ENCODE measurements at regions not wholly inside any gene's neighbourhood (a gene's known extent, or its start where the extent isn't known, plus 50 kb on each side); places are given as distances from the start of the nearest gene placed in this dataset.

DNA sequence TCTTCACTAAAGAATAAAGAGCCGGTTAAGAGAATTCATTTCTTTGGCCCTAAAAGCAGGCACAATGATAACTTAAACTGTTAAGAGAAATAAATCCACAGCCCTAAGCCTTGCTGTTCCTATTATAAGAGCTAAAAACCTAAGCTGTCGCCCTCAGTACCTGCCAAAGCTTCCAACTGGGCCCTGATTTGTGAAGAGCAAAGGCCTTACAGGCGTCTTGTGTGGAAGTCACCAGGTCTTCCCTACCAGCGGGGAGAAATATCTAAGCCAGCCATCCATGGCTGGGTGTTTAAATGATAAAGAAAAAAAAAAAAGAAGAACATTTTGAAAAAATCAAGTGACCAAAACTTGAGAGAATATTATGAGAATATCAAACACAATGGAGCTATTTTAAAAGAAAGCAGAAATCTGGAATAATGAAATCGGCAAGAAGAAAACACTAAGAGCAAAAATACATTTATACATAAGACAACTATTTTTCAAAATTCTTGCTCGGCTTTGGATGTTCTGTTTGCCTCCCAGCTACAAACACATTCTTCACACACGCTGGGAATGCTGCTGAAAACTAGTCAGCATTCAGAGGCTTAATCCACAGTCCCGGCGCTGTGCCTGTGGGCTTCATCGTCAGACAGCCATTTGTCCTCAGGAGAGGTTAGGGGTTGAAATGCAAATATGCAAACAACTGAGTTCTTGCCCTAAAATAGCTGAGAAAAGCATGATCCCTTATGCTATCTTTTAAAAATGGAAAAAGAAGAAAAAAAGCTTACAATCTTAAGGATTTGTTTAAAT, 89.8 kb upstream of the LSM14A start:
- TF ChIP-seq EGR1 (IDR thresholded peaks at IDR 0.05) = no peak
- no peak for TF ChIP-seq CEBPB (IDR thresholded peaks at IDR 0.05)
- TF ChIP-seq, protein P1, sequence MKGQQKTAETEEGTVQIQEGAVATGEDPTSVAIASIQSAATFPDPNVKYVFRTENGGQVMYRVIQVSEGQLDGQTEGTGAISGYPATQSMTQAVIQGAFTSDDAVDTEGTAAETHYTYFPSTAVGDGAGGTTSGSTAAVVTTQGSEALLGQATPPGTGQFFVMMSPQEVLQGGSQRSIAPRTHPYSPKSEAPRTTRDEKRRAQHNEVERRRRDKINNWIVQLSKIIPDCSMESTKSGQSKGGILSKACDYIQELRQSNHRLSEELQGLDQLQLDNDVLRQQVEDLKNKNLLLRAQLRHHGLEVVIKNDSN (IDR thresholded peaks at IDR 0.05) = no peak
- TF ChIP-seq TEAD4 (IDR thresholded peaks at IDR 0.05) = no peak
- TF ChIP-seq TCF12 (IDR thresholded peaks at IDR 0.05; ENCODE audit: low read depth) = no peak
- TF ChIP-seq, protein P2, sequence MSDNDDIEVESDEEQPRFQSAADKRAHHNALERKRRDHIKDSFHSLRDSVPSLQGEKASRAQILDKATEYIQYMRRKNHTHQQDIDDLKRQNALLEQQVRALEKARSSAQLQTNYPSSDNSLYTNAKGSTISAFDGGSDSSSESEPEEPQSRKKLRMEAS (IDR thresholded peaks at IDR 0.05) = no peak
- TF ChIP-seq TAF1 (IDR thresholded peaks at IDR 0.05; ENCODE audit: low read depth) = no peak
- no peak for TF ChIP-seq YY1 (IDR thresholded peaks at IDR 0.05; ENCODE audit: low read depth)
- TF ChIP-seq ZBTB7A (IDR thresholded peaks at IDR 0.05; ENCODE audit: low read depth) = no peak
- TF ChIP-seq CREB1 (IDR thresholded peaks at IDR 0.05; ENCODE audit: low read depth) = no peak
- TF ChIP-seq RAD21 (IDR thresholded peaks at IDR 0.05; ENCODE audit: low read depth) = no peak
- no peak for TF ChIP-seq EP300 (IDR thresholded peaks at IDR 0.05; ENCODE audit: borderline replicate concordance)
- TF ChIP-seq, protein P3, sequence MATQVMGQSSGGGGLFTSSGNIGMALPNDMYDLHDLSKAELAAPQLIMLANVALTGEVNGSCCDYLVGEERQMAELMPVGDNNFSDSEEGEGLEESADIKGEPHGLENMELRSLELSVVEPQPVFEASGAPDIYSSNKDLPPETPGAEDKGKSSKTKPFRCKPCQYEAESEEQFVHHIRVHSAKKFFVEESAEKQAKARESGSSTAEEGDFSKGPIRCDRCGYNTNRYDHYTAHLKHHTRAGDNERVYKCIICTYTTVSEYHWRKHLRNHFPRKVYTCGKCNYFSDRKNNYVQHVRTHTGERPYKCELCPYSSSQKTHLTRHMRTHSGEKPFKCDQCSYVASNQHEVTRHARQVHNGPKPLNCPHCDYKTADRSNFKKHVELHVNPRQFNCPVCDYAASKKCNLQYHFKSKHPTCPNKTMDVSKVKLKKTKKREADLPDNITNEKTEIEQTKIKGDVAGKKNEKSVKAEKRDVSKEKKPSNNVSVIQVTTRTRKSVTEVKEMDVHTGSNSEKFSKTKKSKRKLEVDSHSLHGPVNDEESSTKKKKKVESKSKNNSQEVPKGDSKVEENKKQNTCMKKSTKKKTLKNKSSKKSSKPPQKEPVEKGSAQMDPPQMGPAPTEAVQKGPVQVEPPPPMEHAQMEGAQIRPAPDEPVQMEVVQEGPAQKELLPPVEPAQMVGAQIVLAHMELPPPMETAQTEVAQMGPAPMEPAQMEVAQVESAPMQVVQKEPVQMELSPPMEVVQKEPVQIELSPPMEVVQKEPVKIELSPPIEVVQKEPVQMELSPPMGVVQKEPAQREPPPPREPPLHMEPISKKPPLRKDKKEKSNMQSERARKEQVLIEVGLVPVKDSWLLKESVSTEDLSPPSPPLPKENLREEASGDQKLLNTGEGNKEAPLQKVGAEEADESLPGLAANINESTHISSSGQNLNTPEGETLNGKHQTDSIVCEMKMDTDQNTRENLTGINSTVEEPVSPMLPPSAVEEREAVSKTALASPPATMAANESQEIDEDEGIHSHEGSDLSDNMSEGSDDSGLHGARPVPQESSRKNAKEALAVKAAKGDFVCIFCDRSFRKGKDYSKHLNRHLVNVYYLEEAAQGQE (IDR thresholded peaks at IDR 0.05; ENCODE audit: low read depth) = no peak
- no peak for TF ChIP-seq NFIC (IDR thresholded peaks at IDR 0.05)

DNA sequence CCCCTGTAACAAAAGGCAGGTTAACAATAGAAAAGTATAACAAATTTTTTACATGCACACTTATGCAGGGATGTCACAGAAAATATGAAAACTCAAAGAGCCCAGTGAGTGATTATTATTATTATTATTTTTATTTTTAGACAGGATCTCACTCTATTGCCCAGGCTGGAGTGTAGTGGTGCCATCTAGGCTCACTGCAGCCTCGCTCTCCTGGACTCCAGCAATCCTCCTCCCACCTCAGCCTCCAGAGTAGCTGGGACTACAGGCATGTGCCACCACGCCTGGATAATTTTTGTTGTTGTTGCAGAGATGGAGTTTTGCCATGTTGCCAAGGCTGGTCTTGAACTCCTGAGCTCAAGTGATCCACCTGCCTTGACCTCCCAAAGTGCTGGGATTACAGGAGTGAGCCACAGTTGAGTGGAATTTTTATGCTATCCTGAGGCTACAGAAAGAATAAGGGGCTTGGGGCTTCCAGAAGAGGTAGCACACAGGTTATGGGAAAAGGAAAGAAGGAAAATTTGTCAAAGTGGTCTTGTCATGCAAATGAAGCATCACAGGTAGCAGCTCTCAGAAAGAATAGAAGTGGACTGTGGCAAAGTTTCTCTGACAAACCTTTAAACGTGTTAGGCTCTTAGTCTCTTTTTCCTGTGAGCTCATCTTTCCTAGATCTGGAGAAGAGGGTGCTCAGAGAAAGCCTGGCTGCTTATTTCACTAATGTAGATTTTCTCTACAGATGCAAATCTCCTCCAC, 87.7 kb upstream of the LSM14A start:
- TF ChIP-seq CEBPB (IDR thresholded peaks at IDR 0.05) (no peak), EGR1 (IDR thresholded peaks at IDR 0.05) (no peak), YY1 (IDR thresholded peaks at IDR 0.05; ENCODE audit: low read depth) (no peak)

DNA sequence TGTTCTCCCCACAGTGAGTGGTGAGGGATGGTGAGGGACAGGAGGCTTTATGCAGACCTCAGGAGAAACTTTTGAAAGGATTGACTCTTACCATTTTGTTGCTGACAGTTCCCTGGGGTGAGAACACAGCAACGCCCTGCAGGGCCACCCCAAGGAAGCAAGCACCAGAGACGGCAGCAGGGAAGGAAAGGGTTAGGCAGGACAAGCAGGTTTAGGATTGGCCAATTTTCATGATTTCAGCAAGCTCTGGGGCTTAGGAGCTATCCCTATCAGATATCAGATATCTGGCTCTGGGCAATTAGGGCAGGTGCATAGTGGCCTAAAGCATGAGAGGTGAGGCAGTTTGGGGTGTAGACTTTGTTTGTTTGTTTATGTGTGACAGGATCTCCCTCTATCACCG, 87.0 kb upstream of the LSM14A start:
- no peak for TF ChIP-seq TAF1 (IDR thresholded peaks at IDR 0.05; ENCODE audit: low read depth)
- no peak for TF ChIP-seq TEAD4 (IDR thresholded peaks at IDR 0.05)
- no peak for TF ChIP-seq FOXM1 (IDR thresholded peaks at IDR 0.05; ENCODE audit: borderline replicate concordance, low read depth)
- TF ChIP-seq EP300 (IDR thresholded peaks at IDR 0.05; ENCODE audit: borderline replicate concordance) = no peak
- TF ChIP-seq EGR1 (IDR thresholded peaks at IDR 0.05) = no peak
- TF ChIP-seq ZBTB7A (IDR thresholded peaks at IDR 0.05; ENCODE audit: low read depth) = no peak
- TF ChIP-seq, protein P3 (IDR thresholded peaks at IDR 0.05; ENCODE audit: low read depth) = no peak
- no peak for TF ChIP-seq CEBPB (IDR thresholded peaks at IDR 0.05)
- TF ChIP-seq TCF12 (IDR thresholded peaks at IDR 0.05; ENCODE audit: low read depth) = no peak
- TF ChIP-seq RAD21 (IDR thresholded peaks at IDR 0.05; ENCODE audit: low read depth) = no peak
- TF ChIP-seq YY1 (IDR thresholded peaks at IDR 0.05; ENCODE audit: low read depth) = no peak
- TF ChIP-seq, protein P2 (IDR thresholded peaks at IDR 0.05) = no peak
- TF ChIP-seq, protein P1 (IDR thresholded peaks at IDR 0.05) = no peak
- TF ChIP-seq CREB1 (IDR thresholded peaks at IDR 0.05; ENCODE audit: low read depth) = no peak
- no peak for TF ChIP-seq NFIC (IDR thresholded peaks at IDR 0.05)

DNA sequence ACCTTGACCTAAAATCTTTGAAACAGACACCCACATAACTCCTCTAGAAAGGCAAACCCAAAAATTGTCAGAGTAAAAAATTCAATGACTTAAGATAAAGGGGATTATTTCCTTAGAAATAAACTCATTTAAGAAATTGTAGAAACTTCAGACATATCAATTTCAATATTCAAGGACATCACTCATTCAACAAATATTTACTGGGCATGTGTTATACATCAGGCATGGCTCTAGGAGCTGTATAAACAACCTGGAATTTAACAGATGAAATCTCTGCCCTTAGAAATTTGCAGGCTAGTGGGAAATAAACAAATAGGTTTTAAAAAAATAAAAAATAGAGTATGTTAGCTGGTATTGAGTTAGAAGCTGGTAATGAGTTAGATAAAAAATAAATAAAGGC, 84.0 kb upstream of the LSM14A start:
- TF ChIP-seq CEBPB (IDR thresholded peaks at IDR 0.05) (no peak), FOXM1 (IDR thresholded peaks at IDR 0.05; ENCODE audit: borderline replicate concordance, low read depth) (no peak), NFIC (IDR thresholded peaks at IDR 0.05) (no peak), ZBTB7A (IDR thresholded peaks at IDR 0.05; ENCODE audit: low read depth) (no peak)
- TF ChIP-seq, protein P3 (IDR thresholded peaks at IDR 0.05; ENCODE audit: low read depth) = no peak

Measured in Ishikawa (cell line).